Ascending aorta (tissue), 2 donors: ENCODE measurements at regions not wholly inside any gene's neighbourhood (a gene's known extent, or its start where the extent isn't known, plus 50 kb on each side); places are given as distances from the start of the nearest gene placed in this dataset.

Source experiments
- DNase-seq, 2 donors: peaks; one replicate each; pipeline ENCODE4 v3.0.0-alpha.2; 2019; ENCODE audit warnings: low spot score in 2 of 2
- H3K27ac ChIP-seq, 2 donors: fragments of 200-600 bp; sonication (generic); one replicate each; pipeline ENCODE4 v1.5.1; 2016 to 2017; ENCODE audit warnings: mild to moderate bottlenecking in 1 of 2
- H3K27me3 ChIP-seq: fragments of 200-600 bp; sonication (generic); one replicate; pipeline ENCODE4 v1.5.1; 2017
- H3K36me3 ChIP-seq, 2 donors: fragments of 200-600 bp; sonication (generic); one replicate each; pipeline ENCODE4 v1.5.1; 2016
- H3K4me1 ChIP-seq, 2 donors: fragments of 200-600 bp; sonication (generic); one replicate each; pipeline ENCODE4 v1.5.1; 2016 to 2017; ENCODE audit warnings: mild to moderate bottlenecking in 1 of 2
- H3K4me3 ChIP-seq, 2 donors: fragments of 200-600 bp; sonication (generic); one replicate each; pipeline ENCODE4 v1.5.1; 2016 to 2017; ENCODE audit warnings: mild to moderate bottlenecking in 1 of 2
- H3K9me3 ChIP-seq, 2 donors: fragments of 200-600 bp; sonication (generic); one replicate each; pipeline ENCODE4 v1.5.1; 2016
- CTCF ChIP-seq, 3 experiments: fragments of 200-600 bp in 2 of 3; fragments of 450-650 bp in 1 of 3; sonication (generic) in 2 of 3; IDR thresholded peaks; one replicate each; pipeline ENCODE4 v1.5.1; 2016 to 2019; ENCODE audit warnings: antibody characterized with exemption in 3 of 3, mild to moderate bottlenecking in 1 of 3, moderate library complexity in 1 of 3
- intact Hi-C: fragments of 100-400 bp; cut with DNase I; formaldehyde crosslinking; loops from one replicate; pipeline ENCODE4 v1.15.1; 2023

- intact Hi-C loops = no loop called here
- H3K27ac ChIP-seq = no peak overlapping the region
- no peak overlapping the region for H3K4me3 ChIP-seq
- no peaks in the 10 kb centered on the region for H3K4me1 ChIP-seq
- no peaks in the 10 kb centered on the region for H3K27me3 ChIP-seq
- H3K36me3 ChIP-seq = no peaks in the 10 kb centered on the region
- TF ChIP-seq CTCF (IDR thresholded peaks at IDR 0.05) = no peak
- peaks cover 0 to 4% of the 10 kb centered on the region in 2 donors for H3K9me3 ChIP-seq
- no peak for DNase-seq
Observed at GRCh38 chr5:174972291-174972690, 247.9 kb downstream of the MSX2 start.

- Histone ChIP-seq H3K36me3 (no peaks in the 10 kb centered on the region), H3K4me1 (no peaks in the 10 kb centered on the region), H3K27ac (no peak overlapping the region), H3K9me3 (peaks cover 4 to 15% of the 10 kb centered on the region in 2 donors), H3K4me3 (no peak overlapping the region), H3K27me3 (no peaks in the 10 kb centered on the region)
- no peak for TF ChIP-seq CTCF (IDR thresholded peaks at IDR 0.05)
- intact Hi-C loops = no loop called here
- no peak for DNase-seq
Observed at GRCh38 chr5:174971210-174971609, 246.8 kb downstream of the MSX2 start.

- Histone ChIP-seq H3K4me1 (no peaks in the 10 kb centered on the region), H3K36me3 (no peaks in the 10 kb centered on the region), H3K27ac (no peak overlapping the region), H3K4me3 (no peak overlapping the region), H3K27me3 (no peaks in the 10 kb centered on the region), H3K9me3 (peaks cover 4 to 22% of the 10 kb centered on the region in 2 donors)
- TF ChIP-seq CTCF (IDR thresholded peaks at IDR 0.05) = no peak
- intact Hi-C loops = no loop called here
- no peak for DNase-seq
Observed at GRCh38 chr5:174970502-174970901, 246.1 kb downstream of the MSX2 start.

GRCh38 chr5:174953871-174954270 is 229.5 kb downstream of the MSX2 start:
- H3K4me1 ChIP-seq = peaks cover 0 to 3% of the 10 kb centered on the region in 2 donors
- DNase-seq = no peak
- intact Hi-C loops = loop anchor here (5.0 kb wide), 1 partner anchor 108 kb away; no protein-coding TSS in a partner anchor

GRCh38 chr5:174951151-174951780 is 226.9 kb downstream of the MSX2 start:
- peaks cover 0 to 3% of the 10 kb centered on the region in 2 donors for H3K4me1 ChIP-seq
- peak; percentile 70 to 84 (median 82) for TF ChIP-seq CTCF (IDR thresholded peaks at IDR 0.05)
- H3K36me3 ChIP-seq = no peaks in the 10 kb centered on the region
- intact Hi-C loops = loop anchor here (1.0 to 5.0 kb wide), 2 partner anchors 111 to 493 kb away; partner anchors contain the start of gene DRD1
- no peaks in the 10 kb centered on the region for H3K9me3 ChIP-seq
- no peak overlapping the region for H3K4me3 ChIP-seq
- peak in 1 of 2 donors; percentile 69 for DNase-seq
- no peaks in the 10 kb centered on the region for H3K27me3 ChIP-seq
- no peak overlapping the region for H3K27ac ChIP-seq

More at GRCh38 chr5:174953871-174954270, 229.5 kb downstream of the MSX2 start:
- no peak overlapping the region for H3K4me3 ChIP-seq
- no peak overlapping the region for H3K27ac ChIP-seq
- no peaks in the 10 kb centered on the region for H3K36me3 ChIP-seq
- no peaks in the 10 kb centered on the region for H3K9me3 ChIP-seq
- H3K27me3 ChIP-seq = no peaks in the 10 kb centered on the region
- TF ChIP-seq CTCF (IDR thresholded peaks at IDR 0.05) = no peak
